ENCODE measurements at regions not wholly inside any gene's neighbourhood (a gene's known extent, or its start where the extent isn't known, plus 50 kb on each side); places are given as distances from the start of the nearest gene placed in this dataset.

DNA sequence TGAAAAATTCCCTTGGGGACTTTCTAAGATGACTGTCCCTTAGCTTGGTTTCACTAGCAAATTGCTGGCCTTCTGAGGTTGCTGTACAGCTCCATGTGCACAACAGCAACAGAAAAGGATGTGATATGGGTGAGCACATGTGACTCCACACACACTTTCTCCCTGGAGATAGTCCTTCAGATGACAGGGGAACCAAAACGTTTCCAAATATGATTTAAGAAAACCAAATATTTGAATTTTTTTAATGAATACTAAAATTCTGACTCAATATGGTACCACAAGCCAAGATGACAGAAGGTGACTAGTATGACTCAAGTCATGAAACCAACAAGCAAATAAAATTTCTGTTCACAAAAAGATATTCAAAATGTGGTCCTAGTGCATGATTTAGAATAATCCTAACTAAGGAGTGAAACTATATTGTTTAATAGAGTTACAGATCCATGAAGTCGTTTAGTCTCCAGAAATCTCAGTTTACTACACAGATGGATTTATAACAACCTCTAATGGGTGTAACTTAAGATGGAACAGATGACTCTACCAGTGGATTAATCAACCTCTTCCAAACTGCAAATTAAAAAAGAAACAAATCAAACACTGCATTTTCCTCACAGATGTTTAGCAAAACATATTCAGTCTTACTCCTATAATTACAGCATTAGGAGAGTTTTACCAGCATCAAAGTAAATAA is 144.8 kb upstream of the PIK3R1 start:
- 0% methylated on average over 2 of the region's 2 CpGs for WGBS (ENCODE audit: missing lambda C conversion rate)
- FAIRE-seq = peak; percentile 18
- TF ChIP-seq FOSL2 (IDR thresholded peaks at IDR 0.05) (no peak), FOSL2 (CRISPR knock-in tag; IDR thresholded peaks at IDR 0.05) (no peak), EHF (CRISPR knock-in tag; IDR thresholded peaks at IDR 0.05) (no peak), KDM5A (IDR thresholded peaks at IDR 0.05) (no peak), CHD4 (IDR thresholded peaks at IDR 0.05; ENCODE audit: borderline replicate concordance) (no peak), POLR2AphosphoS2 (conservative IDR thresholded peaks at IDR 0.05; ENCODE audit: low read length) (no peak), EHMT2 (IDR thresholded peaks at IDR 0.05; ENCODE audit: low read depth) (no peak), CEBPB (IDR thresholded peaks at IDR 0.05) (no peak), MAFK (IDR thresholded peaks at IDR 0.05; ENCODE audit: partially characterized antibody) (no peak), NFE2L2 (conservative IDR thresholded peaks at IDR 0.05; ENCODE audit: low read length) (no peak)
- no peak for ATAC-seq
- Histone ChIP-seq H3K9me3 (no peaks in the 10 kb centered on the region), H3K4me2 (no peak overlapping the region), H3K4me3 (no peak overlapping the region), H3K4me1 (no peaks in the 10 kb centered on the region), H3K27ac (no peak overlapping the region)
- DNase-seq (ENCODE audit: low read depth in 1 of 2, low spot score in 1 of 2) = no peak
- ChIA-PET POLR2A (no interaction called here), CTCF (no interaction called here)

DNA sequence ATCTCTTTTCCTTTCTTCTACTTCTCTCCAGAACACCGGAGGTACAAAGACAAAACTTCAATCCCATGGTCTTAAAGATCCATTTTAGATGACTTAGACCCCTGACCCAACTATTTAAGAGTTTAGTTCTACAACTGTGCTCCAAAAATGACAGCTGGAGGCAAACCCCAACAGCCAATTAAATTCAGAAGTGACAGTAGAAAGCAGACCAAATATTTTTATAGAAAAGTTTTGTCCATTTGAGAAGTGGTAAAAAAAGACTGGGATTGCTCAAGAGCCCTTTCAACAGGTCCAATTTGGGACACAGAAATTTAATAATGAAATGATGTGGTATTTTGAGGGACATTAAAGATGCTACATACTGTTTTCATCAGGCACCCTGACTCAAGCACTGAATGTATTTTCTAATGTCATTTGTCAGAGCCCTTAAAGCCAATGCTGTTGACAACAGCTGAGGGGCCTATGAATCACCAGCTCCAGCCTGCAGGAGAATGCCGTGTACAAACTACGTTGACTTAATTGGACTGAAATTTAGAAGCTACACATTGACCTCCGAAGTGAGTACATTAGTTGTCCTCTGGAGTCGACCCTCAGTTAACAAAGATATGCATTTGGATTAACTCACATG is 147.5 kb upstream of the PIK3R1 start:
- Histone ChIP-seq H3K27ac (no peak overlapping the region), H3K4me1 (no peaks in the 10 kb centered on the region), H3K9me3 (no peaks in the 10 kb centered on the region), H3K4me3 (no peak overlapping the region), H3K4me2 (no peak overlapping the region)
- TF ChIP-seq, protein P1, sequence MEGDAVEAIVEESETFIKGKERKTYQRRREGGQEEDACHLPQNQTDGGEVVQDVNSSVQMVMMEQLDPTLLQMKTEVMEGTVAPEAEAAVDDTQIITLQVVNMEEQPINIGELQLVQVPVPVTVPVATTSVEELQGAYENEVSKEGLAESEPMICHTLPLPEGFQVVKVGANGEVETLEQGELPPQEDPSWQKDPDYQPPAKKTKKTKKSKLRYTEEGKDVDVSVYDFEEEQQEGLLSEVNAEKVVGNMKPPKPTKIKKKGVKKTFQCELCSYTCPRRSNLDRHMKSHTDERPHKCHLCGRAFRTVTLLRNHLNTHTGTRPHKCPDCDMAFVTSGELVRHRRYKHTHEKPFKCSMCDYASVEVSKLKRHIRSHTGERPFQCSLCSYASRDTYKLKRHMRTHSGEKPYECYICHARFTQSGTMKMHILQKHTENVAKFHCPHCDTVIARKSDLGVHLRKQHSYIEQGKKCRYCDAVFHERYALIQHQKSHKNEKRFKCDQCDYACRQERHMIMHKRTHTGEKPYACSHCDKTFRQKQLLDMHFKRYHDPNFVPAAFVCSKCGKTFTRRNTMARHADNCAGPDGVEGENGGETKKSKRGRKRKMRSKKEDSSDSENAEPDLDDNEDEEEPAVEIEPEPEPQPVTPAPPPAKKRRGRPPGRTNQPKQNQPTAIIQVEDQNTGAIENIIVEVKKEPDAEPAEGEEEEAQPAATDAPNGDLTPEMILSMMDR (IDR thresholded peaks at IDR 0.05) = no peak
- no peak for TF ChIP-seq EP300 (IDR thresholded peaks at IDR 0.05)
- TF ChIP-seq, protein P2, sequence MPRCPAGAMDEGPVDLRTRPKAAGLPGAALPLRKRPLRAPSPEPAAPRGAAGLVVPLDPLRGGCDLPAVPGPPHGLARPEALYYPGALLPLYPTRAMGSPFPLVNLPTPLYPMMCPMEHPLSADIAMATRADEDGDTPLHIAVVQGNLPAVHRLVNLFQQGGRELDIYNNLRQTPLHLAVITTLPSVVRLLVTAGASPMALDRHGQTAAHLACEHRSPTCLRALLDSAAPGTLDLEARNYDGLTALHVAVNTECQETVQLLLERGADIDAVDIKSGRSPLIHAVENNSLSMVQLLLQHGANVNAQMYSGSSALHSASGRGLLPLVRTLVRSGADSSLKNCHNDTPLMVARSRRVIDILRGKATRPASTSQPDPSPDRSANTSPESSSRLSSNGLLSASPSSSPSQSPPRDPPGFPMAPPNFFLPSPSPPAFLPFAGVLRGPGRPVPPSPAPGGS (IDR thresholded peaks at IDR 0.05) = no peak
- TF ChIP-seq, protein P3, sequence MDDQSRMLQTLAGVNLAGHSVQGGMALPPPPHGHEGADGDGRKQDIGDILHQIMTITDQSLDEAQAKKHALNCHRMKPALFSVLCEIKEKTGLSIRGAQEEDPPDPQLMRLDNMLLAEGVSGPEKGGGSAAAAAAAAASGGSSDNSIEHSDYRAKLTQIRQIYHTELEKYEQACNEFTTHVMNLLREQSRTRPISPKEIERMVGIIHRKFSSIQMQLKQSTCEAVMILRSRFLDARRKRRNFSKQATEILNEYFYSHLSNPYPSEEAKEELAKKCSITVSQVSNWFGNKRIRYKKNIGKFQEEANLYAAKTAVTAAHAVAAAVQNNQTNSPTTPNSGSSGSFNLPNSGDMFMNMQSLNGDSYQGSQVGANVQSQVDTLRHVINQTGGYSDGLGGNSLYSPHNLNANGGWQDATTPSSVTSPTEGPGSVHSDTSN (IDR thresholded peaks at IDR 0.05) = no peak
- ChIA-PET POLR2A (no interaction called here), CTCF (interaction anchor here (0.6 kb wide), 1 partner anchor 59 kb away, joined by 5 read pairs; no protein-coding TSS in a partner anchor)
- FAIRE-seq (no peak), ATAC-seq (no peak), DNase-seq (ENCODE audit: low read depth in 1 of 2, low spot score in 1 of 2) (no peak)
- WGBS (ENCODE audit: missing lambda C conversion rate) = 8% methylated on average over 5 of the region's 5 CpGs

DNA sequence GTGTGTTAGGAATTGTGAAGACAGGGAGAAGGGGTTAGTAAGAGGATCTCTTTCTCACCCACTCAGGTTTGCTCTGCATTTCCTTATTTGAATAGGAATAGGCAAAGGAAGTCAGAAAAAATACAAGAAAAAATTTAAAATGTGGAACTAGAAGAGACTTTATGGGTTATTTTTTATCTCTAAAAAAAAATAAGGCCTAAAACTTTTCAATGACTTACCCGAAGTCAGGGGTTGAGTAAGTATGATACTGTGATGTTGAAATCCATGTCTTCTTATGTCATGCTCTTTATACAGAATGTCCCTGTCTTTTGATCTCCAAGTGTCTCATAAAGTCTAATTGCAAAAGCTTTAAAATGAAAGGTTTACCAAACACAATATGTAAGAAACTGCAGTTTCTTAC is 148.3 kb upstream of the PIK3R1 start:
- H3K9me3 ChIP-seq = no peaks in the 10 kb centered on the region
- ATAC-seq = no peak
- CTCF ChIA-PET = no interaction called here
- no peaks in the 10 kb centered on the region for H3K4me1 ChIP-seq
- FAIRE-seq = no peak
- TF ChIP-seq RAD21 (conservative IDR thresholded peaks at IDR 0.05 in 1 of 2, IDR thresholded peaks at IDR 0.05 in 1 of 2) (no peak), PHF8 (IDR thresholded peaks at IDR 0.05; ENCODE audit: borderline replicate concordance, low read depth) (no peak), CEBPB (IDR thresholded peaks at IDR 0.05) (no peak), HOXA7 (CRISPR knock-in tag; IDR thresholded peaks at IDR 0.05) (no peak), MYC (IDR thresholded peaks at IDR 0.05; ENCODE audit: borderline replicate concordance, low read length) (no peak), JUN (IDR thresholded peaks at IDR 0.05) (no peak), CHD2 (IDR thresholded peaks at IDR 0.05; ENCODE audit: low read length, partially characterized antibody) (no peak)
- TF ChIP-seq, protein P1 (IDR thresholded peaks at IDR 0.05) = no peak
- TF ChIP-seq, protein P4, sequence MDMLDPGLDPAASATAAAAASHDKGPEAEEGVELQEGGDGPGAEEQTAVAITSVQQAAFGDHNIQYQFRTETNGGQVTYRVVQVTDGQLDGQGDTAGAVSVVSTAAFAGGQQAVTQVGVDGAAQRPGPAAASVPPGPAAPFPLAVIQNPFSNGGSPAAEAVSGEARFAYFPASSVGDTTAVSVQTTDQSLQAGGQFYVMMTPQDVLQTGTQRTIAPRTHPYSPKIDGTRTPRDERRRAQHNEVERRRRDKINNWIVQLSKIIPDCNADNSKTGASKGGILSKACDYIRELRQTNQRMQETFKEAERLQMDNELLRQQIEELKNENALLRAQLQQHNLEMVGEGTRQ (IDR thresholded peaks at IDR 0.05) = no peak
- TF ChIP-seq, protein P5, sequence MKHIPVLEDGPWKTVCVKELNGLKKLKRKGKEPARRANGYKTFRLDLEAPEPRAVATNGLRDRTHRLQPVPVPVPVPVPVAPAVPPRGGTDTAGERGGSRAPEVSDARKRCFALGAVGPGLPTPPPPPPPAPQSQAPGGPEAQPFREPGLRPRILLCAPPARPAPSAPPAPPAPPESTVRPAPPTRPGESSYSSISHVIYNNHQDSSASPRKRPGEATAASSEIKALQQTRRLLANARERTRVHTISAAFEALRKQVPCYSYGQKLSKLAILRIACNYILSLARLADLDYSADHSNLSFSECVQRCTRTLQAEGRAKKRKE (CRISPR knock-in tag; IDR thresholded peaks at IDR 0.05; ENCODE audit: low read depth) = no peak
- H3K27ac ChIP-seq = no peak overlapping the region
- WGBS (ENCODE audit: missing lambda C conversion rate) = 6% methylated on average over 1 of the region's 1 CpG
- H3K4me3 ChIP-seq = no peak overlapping the region
- DNase-seq (ENCODE audit: low read depth in 1 of 2, low spot score in 1 of 2) = no peak
- POLR2A ChIA-PET = no interaction called here
- H3K4me2 ChIP-seq = no peak overlapping the region
